ENCODE measurements at regions not wholly inside any gene's neighbourhood (a gene's known extent, or its start where the extent isn't known, plus 50 kb on each side); places are given as distances from the start of the nearest gene placed in this dataset.

DNA sequence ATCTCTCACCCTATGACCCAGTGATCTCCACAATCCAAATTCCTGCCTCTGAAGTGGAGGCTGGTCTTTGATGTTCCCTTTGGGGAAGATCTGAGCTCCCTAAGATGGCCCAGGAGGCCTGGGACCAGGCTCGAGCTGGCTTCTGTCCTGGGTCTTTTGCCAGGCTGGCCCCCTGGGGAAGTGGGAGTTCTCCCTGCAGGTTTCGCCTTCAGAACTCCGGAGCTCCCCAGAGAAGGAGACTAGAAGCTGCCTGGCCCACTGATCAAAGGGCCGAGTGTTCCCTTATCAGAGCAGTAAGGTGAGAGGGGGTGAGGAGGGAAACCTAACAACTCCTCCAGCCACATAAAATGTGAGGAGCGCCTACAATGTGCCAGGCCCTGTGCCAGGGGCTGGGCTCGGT lies 147.1 kb downstream of the IRF8 start:
- TF ChIP-seq TARDBP (IDR thresholded peaks at IDR 0.05) (no peak), SP1 (IDR thresholded peaks at IDR 0.05) (no peak), FOXM1 (IDR thresholded peaks at IDR 0.05; ENCODE audit: borderline replicate concordance) (no peak), CTBP1 (IDR thresholded peaks at IDR 0.05; ENCODE audit: borderline replicate concordance) (no peak), FOXK2 (IDR thresholded peaks at IDR 0.05) (no peak), ARNT (IDR thresholded peaks at IDR 0.05) (no peak), ELF4 (IDR thresholded peaks at IDR 0.05) (no peak)
- TF ChIP-seq, protein P1, sequence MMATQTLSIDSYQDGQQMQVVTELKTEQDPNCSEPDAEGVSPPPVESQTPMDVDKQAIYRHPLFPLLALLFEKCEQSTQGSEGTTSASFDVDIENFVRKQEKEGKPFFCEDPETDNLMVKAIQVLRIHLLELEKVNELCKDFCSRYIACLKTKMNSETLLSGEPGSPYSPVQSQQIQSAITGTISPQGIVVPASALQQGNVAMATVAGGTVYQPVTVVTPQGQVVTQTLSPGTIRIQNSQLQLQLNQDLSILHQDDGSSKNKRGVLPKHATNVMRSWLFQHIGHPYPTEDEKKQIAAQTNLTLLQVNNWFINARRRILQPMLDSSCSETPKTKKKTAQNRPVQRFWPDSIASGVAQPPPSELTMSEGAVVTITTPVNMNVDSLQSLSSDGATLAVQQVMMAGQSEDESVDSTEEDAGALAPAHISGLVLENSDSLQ (IDR thresholded peaks at IDR 0.05), result no peak
